Smooth muscle cell (in vitro differentiated cells): ENCODE measurements at regions not wholly inside any gene's neighbourhood (a gene's known extent, or its start where the extent isn't known, plus 50 kb on each side); places are given as distances from the start of the nearest gene placed in this dataset.

Source experiments
- DNase-seq: peaks from one replicate; lab custom pipeline; 2025; ENCODE audit not compliant: unreplicated experiment; lab: John Stamatoyannopoulos, UW
- H2AFZ ChIP-seq: fragments of 200-600 bp; sonication (generic); 2 replicates; pipeline ENCODE4 v1.6.0; 2016; ENCODE audit warnings: antibody characterized with exemption, low read depth, mild to moderate bottlenecking
- H3F3A ChIP-seq: fragments of 200-600 bp; sonication (generic); 2 replicates; pipeline ENCODE4 v1.6.0; 2017; ENCODE audit warnings: antibody characterized with exemption, low read depth
- H3K27ac ChIP-seq: fragments of 200-600 bp; sonication (generic); 2 replicates; pipeline ENCODE4 v1.5.1; 2016; ENCODE audit warnings: low read depth, mild to moderate bottlenecking
- H3K27me3 ChIP-seq: fragments of 200-600 bp; sonication (generic); 2 replicates; pipeline ENCODE4 v1.6.1; 2016; ENCODE audit warnings: low read depth, mild to moderate bottlenecking
- H3K36me3 ChIP-seq: fragments of 200-600 bp; sonication (generic); 2 replicates; pipeline ENCODE4 v1.5.1; 2016; ENCODE audit warnings: low read depth
- H3K4me1 ChIP-seq: fragments of 200-600 bp; sonication (generic); 2 replicates; pipeline ENCODE4 v1.5.1; 2016; ENCODE audit warnings: low read depth
- H3K4me2 ChIP-seq: fragments of 200-600 bp; sonication (generic); 2 replicates; pipeline ENCODE4 v1.6.0; 2016; ENCODE audit warnings: mild to moderate bottlenecking
- H3K4me3 ChIP-seq: fragments of 200-600 bp; sonication (generic); 2 replicates; pipeline ENCODE4 v1.5.1; 2016; ENCODE audit warnings: mild to moderate bottlenecking
- H3K79me2 ChIP-seq: fragments of 200-600 bp; sonication (generic); 2 replicates; pipeline ENCODE4 v1.6.0; 2016; ENCODE audit warnings: low read depth, mild to moderate bottlenecking
- H3K9ac ChIP-seq: fragments of 200-600 bp; sonication (generic); 2 replicates; pipeline ENCODE4 v1.6.0; 2016; ENCODE audit warnings: low read depth
- H3K9me3 ChIP-seq: fragments of 200-600 bp; sonication (generic); replicated peaks from 2 replicates; pipeline ENCODE4 v1.5.1; 2016; ENCODE audit warnings: low read depth
- H4K20me1 ChIP-seq: fragments of 200-600 bp; sonication (generic); 2 replicates; pipeline ENCODE4 v1.6.0; 2016; ENCODE audit warnings: low read depth
- CTCF ChIP-seq: fragments of 200-600 bp; sonication (generic); IDR thresholded peaks from 2 replicates; pipeline ENCODE4 v1.5.1; 2017; ENCODE audit warnings: borderline replicate concordance, mild to moderate bottlenecking, antibody characterized with exemption; ENCODE audit not compliant: insufficient read depth, poor library complexity, severe bottlenecking
- WGBS: methylation state at CpG from one replicate; pipeline ENCODE4 v1.1.7; 2016; ENCODE audit warnings: low lambda C conversion rate; 5-methylcytosine and 5-hydroxymethylcytosine counted together

- peak overlapping the region; percentile 89 for H3K27ac ChIP-seq
- TF ChIP-seq CTCF = no peak
- WGBS = 86% methylated on average over 2 of the region's 2 CpGs
Observed at GRCh38 chr2:158893474-158893873, 75.0 kb upstream of the TANC1 start.

GRCh38 chr2:158894078-158894477, 74.4 kb upstream of the TANC1 start:
- no peaks in the 10 kb centered on the region for H4K20me1 ChIP-seq
- H3F3A ChIP-seq = no peaks in the 10 kb centered on the region
- peak overlapping the region; percentile 49 for H3K9ac ChIP-seq
- no peaks in the 10 kb centered on the region for H3K36me3 ChIP-seq
- no peaks in the 10 kb centered on the region for H3K9me3 ChIP-seq
- peak overlapping the region; percentile 89 for H3K27ac ChIP-seq
- no peak for DNase-seq
- no peaks in the 10 kb centered on the region for H3K79me2 ChIP-seq
- no peak overlapping the region for H3K4me2 ChIP-seq
- 71% methylated on average over 5 of the region's 5 CpGs for WGBS
- H2AFZ ChIP-seq = no peak overlapping the region
- no peaks in the 10 kb centered on the region for H3K27me3 ChIP-seq
- TF ChIP-seq CTCF = no peak
- no peaks in the 10 kb centered on the region for H3K4me1 ChIP-seq
- no peak overlapping the region for H3K4me3 ChIP-seq

More at GRCh38 chr2:158893474-158893873, 75.0 kb upstream of the TANC1 start:
- Histone ChIP-seq H4K20me1 (no peaks in the 10 kb centered on the region), H3K4me3 (no peak overlapping the region), H3F3A (no peaks in the 10 kb centered on the region), H3K36me3 (no peaks in the 10 kb centered on the region), H3K9me3 (no peaks in the 10 kb centered on the region), H3K9ac (peak overlapping the region; percentile 49), H2AFZ (no peak overlapping the region), H3K4me2 (peak overlapping the region; percentile 34), H3K79me2 (no peaks in the 10 kb centered on the region), H3K27me3 (no peaks in the 10 kb centered on the region), H3K4me1 (no peaks in the 10 kb centered on the region)
- no peak for DNase-seq

- no peak overlapping the region for H3K4me3 ChIP-seq
- H3K27ac ChIP-seq = peak overlapping the region; percentile 89
- no peak overlapping the region for H2AFZ ChIP-seq
- H3K9me3 ChIP-seq = no peaks in the 10 kb centered on the region
- H3K27me3 ChIP-seq = no peaks in the 10 kb centered on the region
- 89% methylated on average over 4 of the region's 4 CpGs for WGBS
- H4K20me1 ChIP-seq = no peaks in the 10 kb centered on the region
- no peaks in the 10 kb centered on the region for H3K79me2 ChIP-seq
- H3K4me1 ChIP-seq = no peaks in the 10 kb centered on the region
- H3K36me3 ChIP-seq = no peaks in the 10 kb centered on the region
- no peaks in the 10 kb centered on the region for H3F3A ChIP-seq
- H3K4me2 ChIP-seq = no peak overlapping the region
- no peak overlapping the region for H3K9ac ChIP-seq
- no peak for DNase-seq
- peak; percentile 15 for TF ChIP-seq CTCF
Observed at GRCh38 chr2:158894572-158894971, 73.9 kb upstream of the TANC1 start.

GRCh38 chr2:158900345-158900744, 68.1 kb upstream of the TANC1 start:
- H3K79me2 ChIP-seq = no peaks in the 10 kb centered on the region
- no peak overlapping the region for H3K4me3 ChIP-seq
- H4K20me1 ChIP-seq = no peaks in the 10 kb centered on the region
- no peaks in the 10 kb centered on the region for H3F3A ChIP-seq
- no peak for TF ChIP-seq CTCF
- H3K4me1 ChIP-seq = peaks cover 7% of the 10 kb centered on the region
- no peaks in the 10 kb centered on the region for H3K27me3 ChIP-seq
- H3K4me2 ChIP-seq = no peak overlapping the region
- no peak overlapping the region for H3K27ac ChIP-seq
- no peaks in the 10 kb centered on the region for H3K9me3 ChIP-seq
- no peak for DNase-seq
- H2AFZ ChIP-seq = no peak overlapping the region
- H3K36me3 ChIP-seq = no peaks in the 10 kb centered on the region
- H3K9ac ChIP-seq = no peak overlapping the region
- 88% methylated on average over 8 of the region's 8 CpGs for WGBS
